Brain microvascular endothelial cell (primary cell): ENCODE measurements at regions not wholly inside any gene's neighbourhood (a gene's known extent, or its start where the extent isn't known, plus 50 kb on each side); places are given as distances from the start of the nearest gene placed in this dataset.

ENCODE experiments used
- DNase-seq: peaks from one replicate; pipeline ENCODE4 v3.0.0-alpha.2; 2020
- H3K27ac ChIP-seq: fragments of 250-450 bp; sonication (Bioruptor Pico); 2 replicates; pipeline ENCODE4 v1.5.1; 2020; ENCODE audit warnings: mild to moderate bottlenecking, moderate library complexity
- H3K27me3 ChIP-seq: fragments of 250-450 bp; sonication (Bioruptor Pico); replicated peaks from 2 replicates; pipeline ENCODE4 v1.5.1; 2020; ENCODE audit warnings: mild to moderate bottlenecking
- H3K36me3 ChIP-seq: fragments of 250-450 bp; sonication (Bioruptor Pico); replicated peaks from 2 replicates; pipeline ENCODE4 v1.5.1; 2020; ENCODE audit warnings: mild to moderate bottlenecking
- H3K4me3 ChIP-seq: 2 replicates; pipeline ENCODE4 v1.5.1; 2011; ENCODE audit warnings: low read depth, mild to moderate bottlenecking, control low read depth, low read length, moderate library complexity
- CTCF ChIP-seq: IDR thresholded peaks from 2 replicates; pipeline ENCODE4 v1.5.1; 2011; ENCODE audit warnings: low read depth, mild to moderate bottlenecking, moderate library complexity, low read length, control low read depth, inconsistent platforms; ENCODE audit errors: missing control alignments
- in situ Hi-C: cut with HindIII; loops from 2 replicates; pipeline ENCODE4 v1.10.0; 2017; ENCODE audit warnings: low sequenced_read_pairs, low pct_ligation_motif_present

- no peak for DNase-seq
These were observed 72.1 kb upstream of the ARAP3 start for GRCh38 chr5:141753971-141754713.

GRCh38 chr5:141753143-141753970, 71.3 kb upstream of the ARAP3 start:
- H3K36me3 ChIP-seq, result no peaks in the 10 kb centered on the region
- no peak for DNase-seq
- no peak overlapping the region for H3K27ac ChIP-seq
- TF ChIP-seq CTCF, result no peak
- H3K4me3 ChIP-seq, result no peak overlapping the region
- in situ Hi-C loops, result no loop called here
- peaks cover 37% of the 10 kb centered on the region for H3K27me3 ChIP-seq

More at GRCh38 chr5:141753971-141754713, 72.1 kb upstream of the ARAP3 start:
- H3K27ac ChIP-seq, result no peak overlapping the region
- no peak overlapping the region for H3K4me3 ChIP-seq
- peaks cover 38% of the 10 kb centered on the region for H3K27me3 ChIP-seq
- no peaks in the 10 kb centered on the region for H3K36me3 ChIP-seq
- in situ Hi-C loops, result no loop called here
- TF ChIP-seq CTCF, result no peak

- TF ChIP-seq CTCF, result no peak
- in situ Hi-C loops, result no loop called here
- H3K27ac ChIP-seq, result no peak overlapping the region
- H3K36me3 ChIP-seq, result no peaks in the 10 kb centered on the region
- DNase-seq, result peak; percentile 61
- peaks cover 19% of the 10 kb centered on the region for H3K27me3 ChIP-seq
- no peak overlapping the region for H3K4me3 ChIP-seq
These were observed 65.4 kb upstream of the ARAP3 start for GRCh38 chr5:141747152-141748141.

- H3K36me3 ChIP-seq, result no peaks in the 10 kb centered on the region
- in situ Hi-C loops, result no loop called here
- no peak for DNase-seq
- H3K27me3 ChIP-seq, result peaks cover 11% of the 10 kb centered on the region
- no peak overlapping the region for H3K4me3 ChIP-seq
- TF ChIP-seq CTCF, result no peak
- no peak overlapping the region for H3K27ac ChIP-seq
These were observed 64.4 kb upstream of the ARAP3 start for GRCh38 chr5:141746395-141746794.

- H3K27ac ChIP-seq, result no peak overlapping the region
- peaks cover 11% of the 10 kb centered on the region for H3K27me3 ChIP-seq
- in situ Hi-C loops, result no loop called here
- no peak overlapping the region for H3K4me3 ChIP-seq
- no peaks in the 10 kb centered on the region for H3K36me3 ChIP-seq
- no peak for DNase-seq
- no peak for TF ChIP-seq CTCF
These were observed 63.4 kb upstream of the ARAP3 start for GRCh38 chr5:141745390-141745789.
